Astrocyte (in vitro differentiated cells and primary cell): ENCODE measurements at regions not wholly inside any gene's neighbourhood (a gene's known extent, or its start where the extent isn't known, plus 50 kb on each side); places are given as distances from the start of the nearest gene placed in this dataset.

Experiments
- DNase-seq: peaks from one replicate; pipeline ENCODE4 v3.0.0-alpha.2; 2010; ENCODE audit warnings: low read depth
- FAIRE-seq: peaks from 2 replicates; lab custom pipeline; 2011; peaks lifted over from hg19 to GRCh38; lab: Jason Lieb, UNC
- H2AFZ ChIP-seq: 2 replicates; pipeline ENCODE4 v1.6.0; 2012; ENCODE audit warnings: low read depth, low read length, inconsistent platforms
- H3K27ac ChIP-seq: 2 replicates; pipeline ENCODE4 v1.5.1; 2011; ENCODE audit warnings: low read depth, low read length, inconsistent platforms
- H3K27me3 ChIP-seq: 2 replicates; pipeline ENCODE4 v1.6.0; 2011; ENCODE audit warnings: low read length, inconsistent platforms; ENCODE audit not compliant: insufficient read depth
- H3K36me3 ChIP-seq: 2 replicates; pipeline ENCODE4 v1.5.1; 2011; ENCODE audit warnings: low read length, inconsistent platforms; ENCODE audit not compliant: insufficient read depth
- H3K4me1 ChIP-seq: 2 replicates; pipeline ENCODE4 v1.5.1; 2011; ENCODE audit warnings: low read length, inconsistent platforms; ENCODE audit not compliant: insufficient read depth
- H3K4me2 ChIP-seq: 2 replicates; pipeline ENCODE4 v1.6.0; 2012; ENCODE audit warnings: low read length, inconsistent platforms
- H3K4me3 ChIP-seq: 2 replicates; pipeline ENCODE4 v1.5.1; 2011; ENCODE audit warnings: low read depth, mild to moderate bottlenecking, low read length, inconsistent platforms; ENCODE audit not compliant: insufficient read depth
- H3K79me2 ChIP-seq: 2 replicates; pipeline ENCODE4 v1.6.0; 2012; ENCODE audit warnings: mild to moderate bottlenecking, low read length, inconsistent platforms; ENCODE audit not compliant: insufficient read depth
- H3K9ac ChIP-seq: 2 replicates; pipeline ENCODE4 v1.6.0; 2012; ENCODE audit warnings: mild to moderate bottlenecking, low read length, inconsistent platforms
- H3K9me3 ChIP-seq: 2 replicates; pipeline ENCODE4 v1.5.1; 2012; ENCODE audit warnings: low read depth, mild to moderate bottlenecking, low read length, inconsistent platforms; ENCODE audit not compliant: insufficient read depth
- H4K20me1 ChIP-seq: 2 replicates; pipeline ENCODE4 v1.6.0; 2012; ENCODE audit warnings: low read length, inconsistent platforms; ENCODE audit not compliant: insufficient read depth
- H3K27ac Mint-ChIP-seq: one replicate; pipeline ENCODE4 v1.8.0; 2021; ENCODE audit warnings: mild to moderate bottlenecking, mixed read lengths; ENCODE audit not compliant: unreplicated experiment
- H3K27me3 Mint-ChIP-seq: one replicate; pipeline ENCODE4 v1.8.0; 2021; ENCODE audit warnings: low read depth, mixed read lengths; ENCODE audit not compliant: unreplicated experiment
- H3K36me3 Mint-ChIP-seq: one replicate; pipeline ENCODE4 v1.8.0; 2021; ENCODE audit warnings: low read depth, mixed read lengths; ENCODE audit not compliant: unreplicated experiment
- H3K4me1 Mint-ChIP-seq: one replicate; pipeline ENCODE4 v1.8.0; 2021; ENCODE audit warnings: low read depth, mixed read lengths; ENCODE audit not compliant: unreplicated experiment
- H3K4me3 Mint-ChIP-seq: one replicate; pipeline ENCODE4 v1.8.0; 2021; ENCODE audit warnings: mild to moderate bottlenecking, moderate library complexity, mixed read lengths; ENCODE audit not compliant: unreplicated experiment
- H3K9me3 Mint-ChIP-seq: one replicate; pipeline ENCODE4 v1.8.0; 2021; ENCODE audit warnings: mild to moderate bottlenecking, mixed read lengths; ENCODE audit not compliant: unreplicated experiment
- CTCF ChIP-seq: IDR thresholded peaks from 2 replicates; pipeline ENCODE4 v1.5.1; 2011; ENCODE audit warnings: low read depth, mild to moderate bottlenecking, inconsistent platforms, low read length, moderate library complexity; ENCODE audit not compliant: insufficient read depth
- EZH2 ChIP-seq: IDR thresholded peaks from 2 replicates; pipeline ENCODE4 v1.6.1; 2012; ENCODE audit warnings: mild to moderate bottlenecking, low read length, inconsistent platforms; ENCODE audit not compliant: insufficient read depth

- no peaks in the 10 kb centered on the region for H3K27me3 Mint-ChIP-seq
- TF ChIP-seq EZH2, result no peak
- no peak for TF ChIP-seq CTCF
- Histone ChIP-seq H3K4me3 (no peak overlapping the region), H3K79me2 (no peaks in the 10 kb centered on the region), H3K36me3 (no peaks in the 10 kb centered on the region), H4K20me1 (no peaks in the 10 kb centered on the region), H3K4me1 (peaks cover 10% of the 10 kb centered on the region), H2AFZ (no peak overlapping the region), H3K27ac (no peak overlapping the region), H3K27me3 (no peaks in the 10 kb centered on the region), H3K9ac (no peak overlapping the region), H3K4me2 (no peak overlapping the region), H3K9me3 (no peaks in the 10 kb centered on the region)
- DNase-seq (no peak), FAIRE-seq (peak; percentile 49)
- peaks cover 13% of the 10 kb centered on the region for H3K9me3 Mint-ChIP-seq
- no peak overlapping the region for H3K27ac Mint-ChIP-seq
- peaks cover 7% of the 10 kb centered on the region for H3K4me1 Mint-ChIP-seq
- no peak overlapping the region for H3K4me3 Mint-ChIP-seq
- H3K36me3 Mint-ChIP-seq, result no peaks in the 10 kb centered on the region
Observed at GRCh38 chr6:81901551-81901966, 149.1 kb upstream of the TENT5A start.

GRCh38 chr6:81900616-81901015 lies 148.1 kb upstream of the TENT5A start:
- H3K9me3 Mint-ChIP-seq, result peaks cover 13% of the 10 kb centered on the region
- no peak for FAIRE-seq
- no peak overlapping the region for H2AFZ ChIP-seq

More at GRCh38 chr6:81900616-81901015, 148.1 kb upstream of the TENT5A start:
- no peak overlapping the region for H3K4me2 ChIP-seq
- DNase-seq, result no peak
- Mint-ChIP-seq H3K4me1 (peaks cover 10% of the 10 kb centered on the region), H3K36me3 (no peaks in the 10 kb centered on the region), H3K27ac (no peak overlapping the region), H3K4me3 (no peak overlapping the region), H3K27me3 (no peaks in the 10 kb centered on the region)
- no peaks in the 10 kb centered on the region for H3K9me3 ChIP-seq
- no peak overlapping the region for H3K27ac ChIP-seq
- H3K36me3 ChIP-seq, result no peaks in the 10 kb centered on the region
- no peak overlapping the region for H3K4me3 ChIP-seq
- H3K4me1 ChIP-seq, result peaks cover 18% of the 10 kb centered on the region
- TF ChIP-seq CTCF (no peak), EZH2 (no peak)
- no peaks in the 10 kb centered on the region for H3K27me3 ChIP-seq
- H4K20me1 ChIP-seq, result no peaks in the 10 kb centered on the region
- no peaks in the 10 kb centered on the region for H3K79me2 ChIP-seq
- no peak overlapping the region for H3K9ac ChIP-seq
